ENCODE measurements at regions not wholly inside any gene's neighbourhood (a gene's known extent, or its start where the extent isn't known, plus 50 kb on each side); places are given as distances from the start of the nearest gene placed in this dataset.
"Not testable (repeated sequence)": the region's sequence is repeated elsewhere in the genome, so short reads cannot be mapped to it uniquely, and the experiment has no call there.

GRCh38 chr9:78695519-78695918, 398.6 kb downstream of the PSAT1 start:
- no peak overlapping the region for H3K4me3 ChIP-seq
- H3K36me3 ChIP-seq, result no peaks in the 10 kb centered on the region
- no peaks in the 10 kb centered on the region for H3K9me3 ChIP-seq
- no peaks in the 10 kb centered on the region for H3K27me3 ChIP-seq
- H3K27ac ChIP-seq, result no peak overlapping the region
- TF ChIP-seq CTCF (IDR thresholded peaks at IDR 0.05), result no peak
- TF ChIP-seq EP300 (IDR thresholded peaks at IDR 0.05; ENCODE audit: low read depth), result no peak
- TF ChIP-seq POLR2A (IDR thresholded peaks at IDR 0.05), result no peak
- no peak for TF ChIP-seq POLR2AphosphoS5 (IDR thresholded peaks at IDR 0.05)
- intact Hi-C loops (cut with DNase I; ENCODE audit: low total_unique reads), result no loop called here
- WGBS, 2 donors (ENCODE audit: low coverage in 1 of 2), result 0 to 47% methylated on average over 1 to 5 of the region's 5 CpGs
- no peak for DNase-seq
- H3K4me1 ChIP-seq, result no peaks in the 10 kb centered on the region
- in situ Hi-C loops (cut with MboI; ENCODE audit: low pct_ligation_motif_present in 1 of 4, low pct_unique_long_range_greater_than_20kb in 1 of 4, low sequenced_read_pairs in 3 of 4), result no loop called here

- H3K27me3 ChIP-seq, result no peaks in the 10 kb centered on the region
- H3K4me3 ChIP-seq, result no peak overlapping the region
- whole genome bisulfite sequencing, 2 donors (ENCODE audit: low coverage in 1 of 2), result 35 to 50% methylated on average over 1 of the region's 1 CpG
- in situ Hi-C loops (cut with MboI; ENCODE audit: low pct_ligation_motif_present in 1 of 4, low pct_unique_long_range_greater_than_20kb in 1 of 4, low sequenced_read_pairs in 3 of 4), result no loop called here
- H3K36me3 ChIP-seq, result no peaks in the 10 kb centered on the region
- no peak for TF ChIP-seq EP300 (IDR thresholded peaks at IDR 0.05; ENCODE audit: low read depth)
- TF ChIP-seq POLR2AphosphoS5 (IDR thresholded peaks at IDR 0.05), result no peak
- no peak for TF ChIP-seq CTCF (IDR thresholded peaks at IDR 0.05)
- no peak for TF ChIP-seq POLR2A (IDR thresholded peaks at IDR 0.05)
- DNase-seq, result no peak
- H3K9me3 ChIP-seq, result no peaks in the 10 kb centered on the region
- no peaks in the 10 kb centered on the region for H3K4me1 ChIP-seq
- H3K27ac ChIP-seq, result no peak overlapping the region
- intact Hi-C loops (cut with DNase I; ENCODE audit: low total_unique reads), result no loop called here
Observed at GRCh38 chr9:78697618-78698017, 400.7 kb downstream of the PSAT1 start.

GRCh38 chr9:78698371-78698770, 401.4 kb downstream of the PSAT1 start:
- H3K9me3 ChIP-seq, result no peaks in the 10 kb centered on the region
- in situ Hi-C loops (cut with MboI; ENCODE audit: low pct_ligation_motif_present in 1 of 4, low pct_unique_long_range_greater_than_20kb in 1 of 4, low sequenced_read_pairs in 3 of 4) (no loop called here), intact Hi-C loops (cut with DNase I; ENCODE audit: low total_unique reads) (no loop called here)
- TF ChIP-seq CTCF (IDR thresholded peaks at IDR 0.05), result no peak
- TF ChIP-seq POLR2AphosphoS5 (IDR thresholded peaks at IDR 0.05), result no peak
- no peak for TF ChIP-seq POLR2A (IDR thresholded peaks at IDR 0.05)
- TF ChIP-seq EP300 (IDR thresholded peaks at IDR 0.05; ENCODE audit: low read depth), result no peak
- H3K27me3 ChIP-seq, result no peaks in the 10 kb centered on the region
- WGBS, 2 donors (ENCODE audit: low coverage in 1 of 2), result 74 to 76% methylated on average over 2 of the region's 2 CpGs
- no peaks in the 10 kb centered on the region for H3K4me1 ChIP-seq
- H3K4me3 ChIP-seq, result no peak overlapping the region
- no peaks in the 10 kb centered on the region for H3K36me3 ChIP-seq
- no peak overlapping the region for H3K27ac ChIP-seq
- DNase-seq, result no peak

- H3K36me3 ChIP-seq; in situ Hi-C loops (cut with MboI; ENCODE audit: low pct_ligation_motif_present in 1 of 4, low pct_unique_long_range_greater_than_20kb in 1 of 4, low sequenced_read_pairs in 3 of 4); intact Hi-C loops (cut with DNase I; ENCODE audit: low total_unique reads); H3K27me3 ChIP-seq; DNase-seq; H3K9me3 ChIP-seq; H3K27ac ChIP-seq; H3K4me1 ChIP-seq; H3K4me3 ChIP-seq: not testable (repeated sequence)
- WGBS, 2 donors (ENCODE audit: low coverage in 1 of 2), result 86 to 88% methylated on average over 1 to 3 of the region's 3 CpGs
Observed at GRCh38 chr9:78699217-78699616, 402.3 kb downstream of the PSAT1 start.

- H3K4me3 ChIP-seq; H3K4me1 ChIP-seq; intact Hi-C loops (cut with DNase I; ENCODE audit: low total_unique reads); H3K9me3 ChIP-seq; H3K27ac ChIP-seq; H3K36me3 ChIP-seq; H3K27me3 ChIP-seq; DNase-seq; in situ Hi-C loops (cut with MboI; ENCODE audit: low pct_ligation_motif_present in 1 of 4, low pct_unique_long_range_greater_than_20kb in 1 of 4, low sequenced_read_pairs in 3 of 4): not testable (repeated sequence)
- WGBS, 2 donors (ENCODE audit: low coverage in 1 of 2), result 79% methylated on average over 4 of the region's 4 CpGs; no CpG with 5 or more reads in 1 of the 2 donors
Observed at GRCh38 chr9:78704153-78704552, 407.2 kb downstream of the PSAT1 start.

All from transverse colon (tissue), 4 donors.